Sigmoid colon (tissue), 6 donors: ENCODE measurements at regions not wholly inside any gene's neighbourhood (a gene's known extent, or its start where the extent isn't known, plus 50 kb on each side); places are given as distances from the start of the nearest gene placed in this dataset.

ENCODE experiments used
- DNase-seq: peaks from one replicate; pipeline ENCODE4 v3.0.0-alpha.2; 2019
- H3K27ac ChIP-seq, 4 donors: fragments of 200-600 bp; sonication (generic); one replicate each; pipeline ENCODE4 v1.5.1; 2016 to 2019; ENCODE audit warnings: mild to moderate bottlenecking in 1 of 4
- H3K27me3 ChIP-seq, 3 donors: fragments of 200-600 bp; sonication (generic); one replicate each; pipeline ENCODE4 v1.5.1; 2019; ENCODE audit warnings: mild to moderate bottlenecking in 1 of 3
- H3K36me3 ChIP-seq, 4 donors: fragments of 200-600 bp; sonication (generic); one replicate each; pipeline ENCODE4 v1.5.1; 2016 to 2019
- H3K4me1 ChIP-seq, 4 donors: fragments of 200-600 bp; sonication (generic); one replicate each; pipeline ENCODE4 v1.5.1; 2017 to 2019
- H3K4me3 ChIP-seq, 4 donors: fragments of 200-600 bp; sonication (generic); one replicate each; pipeline ENCODE4 v1.5.1; 2017 to 2019; ENCODE audit warnings: mild to moderate bottlenecking in 2 of 4, moderate library complexity in 1 of 4
- H3K9me3 ChIP-seq, 4 donors: fragments of 200-600 bp in 3 of 4; sonication (generic) in 3 of 4; one replicate each; pipeline versions ENCODE4 v1.5.1 to v1.6.1; 2013 to 2019
- EP300 ChIP-seq, 4 donors: sonication (generic); formaldehyde crosslinking; IDR thresholded peaks; one replicate each; pipeline ENCODE4 v1.6.1; 2017; ENCODE audit warnings: antibody characterized with exemption in 4 of 4
- POLR2A ChIP-seq, 2 donors: fragments of 450-650 bp; IDR thresholded peaks; one replicate each; pipeline ENCODE4 v1.6.1; 2016; ENCODE audit warnings: antibody characterized with exemption in 2 of 2, mild to moderate bottlenecking in 2 of 2, moderate library complexity in 2 of 2
- POLR2AphosphoS5 ChIP-seq, 4 donors: sonication (generic); formaldehyde crosslinking; IDR thresholded peaks; one replicate each; pipeline ENCODE4 v1.6.1; 2017; ENCODE audit warnings: antibody characterized with exemption in 4 of 4
- WGBS, 2 donors: extraction: QIAGEN DNeasy Blood & Tissue Kit; methylation state at CpG; one replicate each; pipeline ENCODE4 v1.1.7; 2013; 5-methylcytosine and 5-hydroxymethylcytosine counted together
- intact Hi-C: fragments of 100-400 bp; cut with DNase I; formaldehyde crosslinking; loops from one replicate; pipeline ENCODE4 v1.15.1; 2023
- TF ChIP-seq, protein P1 (sequence below), 4 experiments: fragments of 450-650 bp in 3 of 4; fragments of 200-600 bp in 1 of 4; IDR thresholded peaks; one replicate each; pipeline ENCODE4 v1.5.1; 2016 to 2019; ENCODE audit warnings: antibody characterized with exemption in 4 of 4, mild to moderate bottlenecking in 3 of 4, moderate library complexity in 2 of 4
- donor health status: healthy with polysubstance abuse.
- donor health status: healthy.

DNA sequence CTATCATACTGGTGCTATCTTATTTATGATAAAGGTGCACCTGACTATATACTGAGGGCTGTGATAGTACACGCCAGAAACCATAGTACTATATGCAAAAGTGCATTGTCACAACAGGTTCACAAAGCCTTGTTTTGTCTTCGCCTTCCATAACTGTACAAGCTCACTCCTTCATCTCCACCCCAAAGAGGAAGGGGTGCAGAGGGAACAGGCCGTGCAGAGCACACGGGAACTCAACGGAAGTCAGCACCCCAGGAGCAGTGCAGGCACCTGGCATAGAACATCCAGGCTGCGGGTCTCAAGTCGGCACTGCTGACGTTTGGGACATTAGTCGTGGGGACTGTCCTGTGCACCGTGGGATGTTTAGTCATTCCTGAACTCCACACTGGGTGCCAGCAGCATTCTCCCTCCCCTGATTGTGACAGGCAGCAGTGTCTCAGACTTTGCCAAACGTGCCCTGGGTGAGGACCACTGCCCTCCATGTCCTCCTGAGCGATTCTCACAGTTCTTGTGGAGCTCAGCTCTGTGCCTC lies 99.7 kb downstream of the PXDC1 start:
- intact Hi-C loops = no loop called here
- TF ChIP-seq, protein P1, sequence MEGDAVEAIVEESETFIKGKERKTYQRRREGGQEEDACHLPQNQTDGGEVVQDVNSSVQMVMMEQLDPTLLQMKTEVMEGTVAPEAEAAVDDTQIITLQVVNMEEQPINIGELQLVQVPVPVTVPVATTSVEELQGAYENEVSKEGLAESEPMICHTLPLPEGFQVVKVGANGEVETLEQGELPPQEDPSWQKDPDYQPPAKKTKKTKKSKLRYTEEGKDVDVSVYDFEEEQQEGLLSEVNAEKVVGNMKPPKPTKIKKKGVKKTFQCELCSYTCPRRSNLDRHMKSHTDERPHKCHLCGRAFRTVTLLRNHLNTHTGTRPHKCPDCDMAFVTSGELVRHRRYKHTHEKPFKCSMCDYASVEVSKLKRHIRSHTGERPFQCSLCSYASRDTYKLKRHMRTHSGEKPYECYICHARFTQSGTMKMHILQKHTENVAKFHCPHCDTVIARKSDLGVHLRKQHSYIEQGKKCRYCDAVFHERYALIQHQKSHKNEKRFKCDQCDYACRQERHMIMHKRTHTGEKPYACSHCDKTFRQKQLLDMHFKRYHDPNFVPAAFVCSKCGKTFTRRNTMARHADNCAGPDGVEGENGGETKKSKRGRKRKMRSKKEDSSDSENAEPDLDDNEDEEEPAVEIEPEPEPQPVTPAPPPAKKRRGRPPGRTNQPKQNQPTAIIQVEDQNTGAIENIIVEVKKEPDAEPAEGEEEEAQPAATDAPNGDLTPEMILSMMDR (IDR thresholded peaks at IDR 0.05) = no peak
- TF ChIP-seq POLR2AphosphoS5 (IDR thresholded peaks at IDR 0.05) = no peak
- 87% methylated on average over 12 of the region's 12 CpGs for WGBS, 2 donors
- DNase-seq = no peak
- Histone ChIP-seq H3K4me3 (no peak overlapping the region), H3K4me1 (peaks cover 0 to 14% (median 0%) of the 10 kb centered on the region in 4 donors), H3K9me3 (no peaks in the 10 kb centered on the region), H3K27ac (no peak overlapping the region), H3K36me3 (no peaks in the 10 kb centered on the region), H3K27me3 (no peaks in the 10 kb centered on the region)

DNA sequence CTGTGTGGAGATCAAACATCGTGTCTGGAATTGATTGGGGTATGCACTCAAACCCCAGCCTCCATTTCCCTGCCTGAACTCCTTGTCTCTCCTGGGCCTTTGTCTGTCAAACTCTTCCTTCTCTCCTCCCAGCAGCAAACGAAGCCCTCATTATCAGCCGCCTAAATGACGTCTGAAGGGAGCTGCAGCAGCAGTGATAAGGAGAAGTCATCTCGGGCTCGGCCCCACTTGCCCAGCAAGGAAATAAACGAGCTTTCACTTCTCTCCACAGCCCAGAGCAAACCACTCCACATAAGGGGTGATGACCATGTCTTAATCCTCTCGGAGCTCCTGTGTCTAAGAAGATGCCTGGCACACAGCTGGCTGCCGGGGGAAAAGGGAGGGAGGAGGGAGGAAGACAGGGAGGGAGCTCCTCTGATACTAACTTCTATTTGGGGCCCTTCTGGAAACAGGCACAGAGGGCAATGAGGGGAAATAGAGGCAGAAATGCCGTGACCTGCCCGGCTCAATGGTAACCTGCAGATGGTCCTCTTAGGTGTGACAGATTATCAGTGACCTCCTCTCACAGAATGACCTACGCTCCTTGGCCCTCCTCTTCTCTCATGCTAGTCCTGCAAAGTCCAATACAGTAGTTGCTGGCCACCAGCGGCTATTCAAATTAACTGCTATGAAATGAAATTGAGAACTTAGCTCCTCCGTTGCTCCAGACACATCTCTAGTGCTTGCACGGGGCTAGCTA lies 100.4 kb downstream of the PXDC1 start:
- no peak overlapping the region for H3K4me3 ChIP-seq
- H3K27me3 ChIP-seq = no peaks in the 10 kb centered on the region
- H3K27ac ChIP-seq = peak overlapping the region in 1 of 4 donors; percentile 44
- intact Hi-C loops = no loop called here
- WGBS, 2 donors = 76 to 80% methylated on average over 15 of the region's 15 CpGs
- no peaks in the 10 kb centered on the region for H3K9me3 ChIP-seq
- no peaks in the 10 kb centered on the region for H3K36me3 ChIP-seq
- peaks cover 0 to 14% (median 0%) of the 10 kb centered on the region in 4 donors for H3K4me1 ChIP-seq
- no peak for DNase-seq
- TF ChIP-seq POLR2A (IDR thresholded peaks at IDR 0.05) = no peak
- TF ChIP-seq POLR2AphosphoS5 (IDR thresholded peaks at IDR 0.05) = no peak
- TF ChIP-seq, protein P1 (IDR thresholded peaks at IDR 0.05) = no peak
- no peak for TF ChIP-seq EP300 (IDR thresholded peaks at IDR 0.05)

DNA sequence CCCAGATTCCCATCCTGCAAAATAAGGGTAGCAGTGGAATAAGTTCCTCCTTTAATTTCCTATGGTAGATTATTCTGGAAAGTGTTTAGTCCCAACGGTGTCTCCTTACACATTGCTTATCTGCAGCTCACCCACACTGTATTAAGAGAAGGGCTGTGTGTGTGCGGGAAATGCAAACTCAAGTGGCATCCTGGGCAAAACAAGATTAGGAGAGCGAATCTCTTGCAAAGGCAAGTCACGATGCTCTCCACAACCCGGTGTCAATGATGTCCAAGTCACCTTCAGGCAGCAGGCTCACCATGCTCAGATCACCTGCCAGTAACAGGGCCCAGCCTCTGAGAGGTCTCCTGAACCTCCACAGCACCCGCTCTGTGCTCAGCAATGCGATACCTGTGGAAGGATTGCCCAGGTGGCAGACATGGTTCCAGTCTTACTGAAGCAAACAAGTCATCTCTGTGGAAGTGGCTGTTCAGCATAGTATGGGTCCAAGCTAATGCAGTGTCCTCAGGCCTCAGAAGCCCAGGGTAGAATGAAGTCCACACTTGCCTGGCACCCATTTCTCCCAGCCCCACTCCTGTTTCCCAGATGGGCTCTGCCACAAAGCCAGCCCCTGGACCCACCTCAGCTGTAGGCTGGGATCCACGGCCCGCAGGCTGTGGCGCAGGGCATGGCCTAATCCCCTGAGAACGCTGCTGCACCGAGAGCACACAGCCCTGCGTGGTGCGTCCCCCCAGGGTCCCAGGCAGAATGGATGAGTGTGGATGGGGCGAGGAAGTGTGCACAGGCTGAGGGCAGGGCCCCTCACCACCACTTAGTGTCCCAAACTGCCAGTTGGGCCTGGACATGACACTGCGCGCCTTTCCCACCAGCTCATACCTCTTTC lies 101.2 kb downstream of the PXDC1 start:
- Histone ChIP-seq H3K4me3 (no peak overlapping the region), H3K4me1 (peaks cover 0 to 14% (median 0%) of the 10 kb centered on the region in 4 donors), H3K9me3 (no peaks in the 10 kb centered on the region), H3K36me3 (no peaks in the 10 kb centered on the region), H3K27ac (no peak overlapping the region), H3K27me3 (no peaks in the 10 kb centered on the region)
- WGBS, 2 donors = 93 to 94% methylated on average over 17 of the region's 17 CpGs
- intact Hi-C loops = no loop called here
- DNase-seq = no peak
- TF ChIP-seq, protein P1 (IDR thresholded peaks at IDR 0.05) = no peak
- TF ChIP-seq POLR2AphosphoS5 (IDR thresholded peaks at IDR 0.05) = no peak
- TF ChIP-seq EP300 (IDR thresholded peaks at IDR 0.05) = no peak
- no peak for TF ChIP-seq POLR2A (IDR thresholded peaks at IDR 0.05)

- Histone ChIP-seq H3K4me1 (peaks cover 0 to 14% (median 0%) of the 10 kb centered on the region in 4 donors), H3K36me3 (no peaks in the 10 kb centered on the region), H3K27me3 (no peaks in the 10 kb centered on the region), H3K27ac (no peak overlapping the region), H3K4me3 (no peak overlapping the region), H3K9me3 (no peaks in the 10 kb centered on the region)
- DNase-seq = no peak
- intact Hi-C loops = no loop called here
- no peak for TF ChIP-seq POLR2A (IDR thresholded peaks at IDR 0.05)
- TF ChIP-seq EP300 (IDR thresholded peaks at IDR 0.05) = no peak
- no peak for TF ChIP-seq POLR2AphosphoS5 (IDR thresholded peaks at IDR 0.05)
- TF ChIP-seq, protein P1 (IDR thresholded peaks at IDR 0.05) = no peak
- WGBS, 2 donors = 57 to 81% methylated on average over 2 of the region's 2 CpGs
Measured at GRCh38 chr6:3648724-3649123, 102.8 kb downstream of the PXDC1 start.
